Suprapubic skin (tissue), 4 donors: ENCODE measurements at regions not wholly inside any gene's neighbourhood (a gene's known extent, or its start where the extent isn't known, plus 50 kb on each side); places are given as distances from the start of the nearest gene placed in this dataset.

ENCODE experiments used
- DNase-seq, 2 donors: peaks; one replicate each; pipeline ENCODE4 v3.0.0-alpha.2; 2019; ENCODE audit warnings: low spot score in 2 of 2
- H3K27ac ChIP-seq: fragments of 200-600 bp; sonication (generic); one replicate; pipeline ENCODE4 v1.5.1; 2019
- H3K27me3 ChIP-seq: fragments of 200-600 bp; sonication (generic); one replicate; pipeline ENCODE4 v1.5.1; 2019
- H3K36me3 ChIP-seq: fragments of 200-600 bp; sonication (generic); one replicate; pipeline ENCODE4 v1.5.1; 2019
- H3K4me1 ChIP-seq: fragments of 200-600 bp; sonication (generic); one replicate; pipeline ENCODE4 v1.5.1; 2019
- H3K4me3 ChIP-seq: fragments of 200-600 bp; sonication (generic); one replicate; pipeline ENCODE4 v1.5.1; 2019; ENCODE audit warnings: mild to moderate bottlenecking
- H3K9me3 ChIP-seq: fragments of 200-600 bp; sonication (generic); one replicate; pipeline ENCODE4 v1.5.1; 2019
- CTCF ChIP-seq, 2 donors: fragments of 200-600 bp in 1 of 2; fragments of 450-650 bp in 1 of 2; sonication (generic) in 1 of 2; IDR thresholded peaks; one replicate each; pipeline ENCODE4 v1.5.1; 2016 to 2019; ENCODE audit warnings: antibody characterized with exemption in 2 of 2, mild to moderate bottlenecking in 1 of 2, moderate library complexity in 1 of 2
- EP300 ChIP-seq: sonication (generic); formaldehyde crosslinking; IDR thresholded peaks from one replicate; pipeline ENCODE4 v1.6.1; 2017; ENCODE audit warnings: antibody characterized with exemption
- POLR2A ChIP-seq, 2 donors: fragments of 450-650 bp; IDR thresholded peaks; one replicate each; pipeline ENCODE4 v1.6.1; 2017; ENCODE audit warnings: antibody characterized with exemption in 2 of 2, mild to moderate bottlenecking in 2 of 2, moderate library complexity in 2 of 2
- POLR2AphosphoS5 ChIP-seq, 3 donors: sonication (generic); formaldehyde crosslinking; IDR thresholded peaks; one replicate each; pipeline ENCODE4 v1.6.1; 2017; ENCODE audit warnings: antibody characterized with exemption in 3 of 3
- WGBS: methylation state at CpG from one replicate; pipeline ENCODE4 v1.1.5; 2018; 5-methylcytosine and 5-hydroxymethylcytosine counted together

- no peaks in the 10 kb centered on the region for H3K4me1 ChIP-seq
- TF ChIP-seq EP300, result no peak
- TF ChIP-seq POLR2AphosphoS5 (IDR thresholded peaks at IDR 0.05), result no peak
- TF ChIP-seq POLR2A (IDR thresholded peaks at IDR 0.05), result no peak
- TF ChIP-seq CTCF (IDR thresholded peaks at IDR 0.05), result no peak
- 71% methylated on average over 2 of the region's 2 CpGs for WGBS
- H3K36me3 ChIP-seq, result no peaks in the 10 kb centered on the region
- DNase-seq, result no peak
- no peaks in the 10 kb centered on the region for H3K9me3 ChIP-seq
- H3K4me3 ChIP-seq, result no peak overlapping the region
- H3K27me3 ChIP-seq, result no peaks in the 10 kb centered on the region
- H3K27ac ChIP-seq, result no peak overlapping the region
Observed at GRCh38 chr6:48826152-48826515, 636.9 kb downstream of the MMUT start.

GRCh38 chr6:48825501-48826151 lies 637.4 kb downstream of the MMUT start:
- no peak overlapping the region for H3K4me3 ChIP-seq
- no peaks in the 10 kb centered on the region for H3K9me3 ChIP-seq
- no peaks in the 10 kb centered on the region for H3K4me1 ChIP-seq
- WGBS, result 83% methylated on average over 3 of the region's 3 CpGs
- no peaks in the 10 kb centered on the region for H3K27me3 ChIP-seq
- no peaks in the 10 kb centered on the region for H3K36me3 ChIP-seq
- no peak for DNase-seq
- no peak overlapping the region for H3K27ac ChIP-seq
- no peak for TF ChIP-seq POLR2AphosphoS5 (IDR thresholded peaks at IDR 0.05)
- no peak for TF ChIP-seq POLR2A (IDR thresholded peaks at IDR 0.05)
- no peak for TF ChIP-seq EP300
- TF ChIP-seq CTCF (IDR thresholded peaks at IDR 0.05), result no peak

GRCh38 chr6:48818052-48818412 lies 645.0 kb downstream of the MMUT start:
- TF ChIP-seq POLR2AphosphoS5 (IDR thresholded peaks at IDR 0.05) (no peak), POLR2A (IDR thresholded peaks at IDR 0.05) (no peak)
- no peaks in the 10 kb centered on the region for H3K4me1 ChIP-seq
- no peaks in the 10 kb centered on the region for H3K9me3 ChIP-seq

GRCh38 chr6:48817333-48818051 lies 645.6 kb downstream of the MMUT start:
- TF ChIP-seq EP300 (no peak), POLR2AphosphoS5 (IDR thresholded peaks at IDR 0.05) (no peak), CTCF (IDR thresholded peaks at IDR 0.05) (no peak), POLR2A (IDR thresholded peaks at IDR 0.05) (no peak)
- Histone ChIP-seq H3K27me3 (no peaks in the 10 kb centered on the region), H3K36me3 (no peaks in the 10 kb centered on the region), H3K9me3 (no peaks in the 10 kb centered on the region), H3K4me3 (no peak overlapping the region), H3K4me1 (no peaks in the 10 kb centered on the region), H3K27ac (no peak overlapping the region)
- no peak for DNase-seq
- 49% methylated on average over 4 of the region's 4 CpGs for WGBS

More at GRCh38 chr6:48818052-48818412, 645.0 kb downstream of the MMUT start:
- Histone ChIP-seq H3K36me3 (no peaks in the 10 kb centered on the region), H3K27me3 (no peaks in the 10 kb centered on the region), H3K4me3 (no peak overlapping the region), H3K27ac (no peak overlapping the region)
- DNase-seq, result no peak

GRCh38 chr6:48814957-48815356 lies 648.1 kb downstream of the MMUT start:
- TF ChIP-seq POLR2A (IDR thresholded peaks at IDR 0.05) (no peak), POLR2AphosphoS5 (IDR thresholded peaks at IDR 0.05) (no peak), EP300 (no peak), CTCF (IDR thresholded peaks at IDR 0.05) (no peak)

More at GRCh38 chr6:48814957-48815356, 648.1 kb downstream of the MMUT start:
- H3K27me3 ChIP-seq, result no peaks in the 10 kb centered on the region
- no peak overlapping the region for H3K27ac ChIP-seq
- H3K36me3 ChIP-seq, result no peaks in the 10 kb centered on the region
- no peak for DNase-seq
- H3K4me1 ChIP-seq, result no peaks in the 10 kb centered on the region
- H3K9me3 ChIP-seq, result no peaks in the 10 kb centered on the region
- no peak overlapping the region for H3K4me3 ChIP-seq
